Body of pancreas (tissue), 4 donors: ENCODE measurements at regions not wholly inside any gene's neighbourhood (a gene's known extent, or its start where the extent isn't known, plus 50 kb on each side); places are given as distances from the start of the nearest gene placed in this dataset.

Experiments
- POLR2A ChIP-seq, 3 donors: fragments of 450-650 bp; IDR thresholded peaks; one replicate each; pipeline ENCODE4 v1.6.1; 2016; ENCODE audit warnings: antibody characterized with exemption in 3 of 3, mild to moderate bottlenecking in 2 of 3
- TF ChIP-seq, protein P1 (sequence below), 7 experiments: fragments of 450-650 bp in 4 of 7; fragments of 200-600 bp in 3 of 7; sonication (generic) in 3 of 7; IDR thresholded peaks; one replicate each; pipeline ENCODE4 v1.5.1; 2016 to 2019; ENCODE audit warnings: antibody characterized with exemption in 7 of 7

DNA sequence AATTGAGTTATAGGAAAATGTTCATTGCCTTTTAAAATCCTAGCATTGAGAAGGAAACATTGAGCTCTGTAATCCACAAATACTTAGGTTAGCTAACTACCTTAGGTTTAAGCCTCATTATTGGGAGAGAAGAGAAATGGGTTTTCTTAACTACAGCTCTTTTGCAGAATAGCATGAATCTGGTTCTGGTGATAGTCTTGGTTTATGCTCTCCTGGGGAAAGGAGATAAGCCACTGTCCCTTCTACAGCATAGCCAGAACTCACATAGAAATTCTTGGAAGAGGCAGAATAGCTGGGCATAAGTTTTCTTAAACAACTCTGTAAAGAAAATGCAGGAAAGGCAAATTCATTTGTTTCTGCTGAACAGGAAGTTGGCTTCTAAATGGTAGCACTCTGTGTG, 378.6 kb upstream of the CHRM2 start:
- no peak for TF ChIP-seq POLR2A (IDR thresholded peaks at IDR 0.05)
- TF ChIP-seq, protein P1, sequence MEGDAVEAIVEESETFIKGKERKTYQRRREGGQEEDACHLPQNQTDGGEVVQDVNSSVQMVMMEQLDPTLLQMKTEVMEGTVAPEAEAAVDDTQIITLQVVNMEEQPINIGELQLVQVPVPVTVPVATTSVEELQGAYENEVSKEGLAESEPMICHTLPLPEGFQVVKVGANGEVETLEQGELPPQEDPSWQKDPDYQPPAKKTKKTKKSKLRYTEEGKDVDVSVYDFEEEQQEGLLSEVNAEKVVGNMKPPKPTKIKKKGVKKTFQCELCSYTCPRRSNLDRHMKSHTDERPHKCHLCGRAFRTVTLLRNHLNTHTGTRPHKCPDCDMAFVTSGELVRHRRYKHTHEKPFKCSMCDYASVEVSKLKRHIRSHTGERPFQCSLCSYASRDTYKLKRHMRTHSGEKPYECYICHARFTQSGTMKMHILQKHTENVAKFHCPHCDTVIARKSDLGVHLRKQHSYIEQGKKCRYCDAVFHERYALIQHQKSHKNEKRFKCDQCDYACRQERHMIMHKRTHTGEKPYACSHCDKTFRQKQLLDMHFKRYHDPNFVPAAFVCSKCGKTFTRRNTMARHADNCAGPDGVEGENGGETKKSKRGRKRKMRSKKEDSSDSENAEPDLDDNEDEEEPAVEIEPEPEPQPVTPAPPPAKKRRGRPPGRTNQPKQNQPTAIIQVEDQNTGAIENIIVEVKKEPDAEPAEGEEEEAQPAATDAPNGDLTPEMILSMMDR (IDR thresholded peaks at IDR 0.05): no peak
